IMR-90 (cell line): ENCODE measurements at regions not wholly inside any gene's neighbourhood (a gene's known extent, or its start where the extent isn't known, plus 50 kb on each side); places are given as distances from the start of the nearest gene placed in this dataset.

Source experiments
- ATAC-seq: fragments of 200-7000 bp; cut with Tn5 transposase; 2 replicates; pipeline ENCODE4 v1.9.1; 2020; ENCODE audit warnings: low read depth, mild to moderate bottlenecking, moderate library complexity
- BruUV-seq: library from RNA; stranded (reverse); fragments of 400-500 nt; replicated peaks from 2 replicates; lab custom pipeline; 2021; lab: Mats Ljungman, UMichigan
- CTCF ChIA-PET: fragments of 300-600 bp; formaldehyde crosslinking; extraction: SDS; loops from one replicate; lab custom pipeline; 2021; ENCODE audit warnings: antibody characterized with exemption; lab: Yijun Ruan, JAX
- POLR2A ChIA-PET: fragments of 300-600 bp; sonication (Branson Sonifier 250); formaldehyde crosslinking; loops from one replicate; lab custom pipeline; 2022; ENCODE audit warnings: antibody characterized with exemption; ENCODE audit not compliant: unreplicated experiment; lab: Charles Lee
- DNase-seq: peaks from one replicate; pipeline ENCODE4 v3.0.0; 2013
- H2AFZ ChIP-seq: replicated peaks from 2 replicates; pipeline ENCODE3; 2013; ENCODE audit warnings: low read length, mild to moderate bottlenecking; ENCODE audit not compliant: poor library complexity
- H2AK5ac ChIP-seq: 2 replicates; pipeline ENCODE4 v1.6.1; 2013; ENCODE audit warnings: low read depth, low read length, inconsistent platforms
- H2AK9ac ChIP-seq: replicated peaks from 2 replicates; pipeline ENCODE3; 2013; ENCODE audit warnings: mild to moderate bottlenecking, low read depth, low read length, moderate library complexity; ENCODE audit not compliant: poor library complexity
- H2BK120ac ChIP-seq: 2 replicates; pipeline ENCODE4 v1.6.1; 2013; ENCODE audit warnings: low read depth, low read length, inconsistent platforms
- H2BK15ac ChIP-seq: 3 replicates; pipeline ENCODE4 v1.6.1; 2013; ENCODE audit warnings: low read depth, low read length, inconsistent platforms
- H2BK20ac ChIP-seq: 2 replicates; pipeline ENCODE4 v1.6.1; 2013; ENCODE audit warnings: low read depth, mild to moderate bottlenecking, inconsistent platforms, low read length, moderate library complexity
- H2BK5ac ChIP-seq: 2 replicates; pipeline ENCODE4 v1.6.1; 2013; ENCODE audit warnings: mild to moderate bottlenecking, low read depth, low read length, inconsistent platforms; ENCODE audit not compliant: poor library complexity, severe bottlenecking
- H3K14ac ChIP-seq: replicated peaks from 2 replicates; pipeline ENCODE4 v1.6.1; 2013; ENCODE audit warnings: low read depth, low read length, inconsistent platforms
- H3K18ac ChIP-seq: 2 replicates; pipeline ENCODE4 v1.6.1; 2013; ENCODE audit warnings: low read depth, low read length, control low read depth
- H3K23ac ChIP-seq: 2 replicates; pipeline ENCODE4 v1.6.1; 2013; ENCODE audit warnings: low read depth, low read length, inconsistent platforms
- H3K27ac ChIP-seq: 2 replicates; pipeline ENCODE4 v1.5.1; 2013; ENCODE audit warnings: mild to moderate bottlenecking, control low read depth, low read length; ENCODE audit not compliant: insufficient read depth
- H3K27me3 ChIP-seq: 2 replicates; pipeline ENCODE4 v1.6.1; 2013; ENCODE audit warnings: low read length; ENCODE audit not compliant: control insufficient read depth, insufficient read depth
- H3K36me3 ChIP-seq: 2 replicates; pipeline ENCODE4 v1.6.1; 2013; ENCODE audit warnings: low read length, mixed read lengths; ENCODE audit not compliant: control insufficient read depth, insufficient read depth
- H3K4ac ChIP-seq: 2 replicates; pipeline ENCODE4 v1.6.1; 2013; ENCODE audit warnings: low read depth, low read length, inconsistent platforms
- H3K4me1 ChIP-seq: 2 replicates; pipeline ENCODE4 v1.6.1; 2013; ENCODE audit warnings: low read length, mixed read lengths; ENCODE audit not compliant: control insufficient read depth, insufficient read depth
- H3K4me2 ChIP-seq: 2 replicates; pipeline ENCODE4 v1.6.1; 2013; ENCODE audit warnings: low read depth, mild to moderate bottlenecking, control low read depth, low read length, moderate library complexity
- H3K4me3 ChIP-seq: 2 replicates; pipeline ENCODE4 v1.5.1; 2013; ENCODE audit warnings: low read depth, mild to moderate bottlenecking, control low read depth, low read length, moderate library complexity; ENCODE audit not compliant: insufficient read depth
- H3K56ac ChIP-seq: 2 replicates; pipeline ENCODE4 v1.6.1; 2013; ENCODE audit warnings: low read length, inconsistent platforms; ENCODE audit not compliant: insufficient read depth; ENCODE audit errors: extremely low read depth
- H3K79me1 ChIP-seq, 2 experiments: 2 replicates each; pipeline ENCODE4 v1.6.1; 2013; ENCODE audit warnings: low read length in 2 of 2, inconsistent platforms in 1 of 2, low read depth in 1 of 2
- H3K9ac ChIP-seq: 2 replicates; pipeline ENCODE4 v1.6.1; 2013; ENCODE audit warnings: low read depth, low read length, control low read depth
- H3K9me1 ChIP-seq: 2 replicates; pipeline ENCODE4 v1.6.1; 2013; ENCODE audit warnings: low read length, inconsistent platforms; ENCODE audit not compliant: insufficient read depth
- H3K9me3 ChIP-seq: 2 replicates; pipeline ENCODE4 v1.6.1; 2013; ENCODE audit warnings: low read length; ENCODE audit not compliant: control insufficient read depth, insufficient read depth
- H4K20me1 ChIP-seq: 2 replicates; pipeline ENCODE4 v1.6.1; 2013; ENCODE audit warnings: low read length, inconsistent platforms; ENCODE audit not compliant: insufficient read depth
- H4K5ac ChIP-seq: 2 replicates; pipeline ENCODE4 v1.6.1; 2013; ENCODE audit warnings: mild to moderate bottlenecking, low read depth, low read length, control low read depth
- H4K8ac ChIP-seq, 2 experiments: 2 replicates each; pipeline ENCODE4 v1.6.1; 2013; ENCODE audit warnings: low read depth in 2 of 2, low read length in 2 of 2, control low read depth in 1 of 2, inconsistent platforms in 1 of 2
- H4K91ac ChIP-seq: 2 replicates; pipeline ENCODE4 v1.6.1; 2013; ENCODE audit warnings: low read depth, low read length, inconsistent platforms; ENCODE audit not compliant: insufficient read depth
- MAZ ChIP-seq: IDR thresholded peaks from 2 replicates; pipeline ENCODE4 v1.6.1; 2012; ENCODE audit warnings: low read depth, mild to moderate bottlenecking, low read length, improper control_type of control experiment, moderate library complexity, borderline replicate concordance
- RCOR1 ChIP-seq: IDR thresholded peaks from 2 replicates; pipeline ENCODE4 v1.6.1; 2012; ENCODE audit warnings: mild to moderate bottlenecking, low read length, improper control_type of control experiment; ENCODE audit not compliant: insufficient replicate concordance
- USF2 ChIP-seq: fragments of 150-350 bp; IDR thresholded peaks from 2 replicates; pipeline ENCODE4 v1.6.1; 2017; ENCODE audit warnings: mild to moderate bottlenecking, antibody characterized with exemption, low read length, low read depth
- WGBS, 2 experiments: methylation state at CpG; one replicate each; pipeline versions ENCODE4 v1.1.5 to v1.1.7; 2013; ENCODE audit warnings: missing lambda C conversion rate in 2 of 2; ENCODE audit not compliant: insufficient read length in 1 of 2; ENCODE audit errors: extremely low coverage in 2 of 2; 5-methylcytosine and 5-hydroxymethylcytosine counted together
- dilution Hi-C: fragments of 300-500 bp; cut with HindIII; formaldehyde crosslinking; loops from one replicate; pipeline ENCODE4 v1.14.3; 2018; ENCODE audit warnings: low sequenced_read_pairs; ENCODE audit not compliant: unreplicated experiment
- in situ Hi-C: fragments of 300-500 bp; cut with MboI; formaldehyde crosslinking; loops from 3 replicates; pipeline ENCODE4 v1.14.3; 2019; ENCODE audit warnings: low sequenced_read_pairs, inconsistent platforms, mixed read lengths
- intact Hi-C: fragments of 100-400 bp; cut with micrococcal nuclease; formaldehyde crosslinking; loops from 2 replicates; pipeline ENCODE4 v1.10.0; 2022

GRCh38 chr1:106678279-106679050 lies 378.0 kb upstream of the PRMT6 start:
- Histone ChIP-seq H3K4me1 (no peaks in the 10 kb centered on the region), H3K79me1 (no peaks in the 10 kb centered on the region), H2BK120ac (no peak overlapping the region), H4K91ac (no peak overlapping the region), H3K9me1 (no peaks in the 10 kb centered on the region), H3K23ac (no peak overlapping the region), H3K27me3 (no peaks in the 10 kb centered on the region), H3K36me3 (no peaks in the 10 kb centered on the region), H2BK5ac (no peak overlapping the region), H3K9me3 (peaks cover 1% of the 10 kb centered on the region; the same call in 1 of the 2 replicates), H3K18ac (no peak overlapping the region), H2AK5ac (no peak overlapping the region), H4K8ac (no peak overlapping the region), H3K14ac (no peak overlapping the region), H4K5ac (no peak overlapping the region), H3K9ac (no peak overlapping the region), H2BK20ac (no peak overlapping the region), H3K56ac (no peak overlapping the region), H3K4me2 (no peak overlapping the region), H4K20me1 (no peaks in the 10 kb centered on the region), H2AFZ (no peak overlapping the region), H2BK15ac (no peak overlapping the region), H3K4ac (no peak overlapping the region), H2AK9ac (no peak overlapping the region), H3K4me3 (no peak overlapping the region), H3K27ac (no peak overlapping the region)
- WGBS, 2 experiments = no CpG with 5 or more reads among the region's 3 CpGs
- ATAC-seq (no peak), DNase-seq (no peak)
- TF ChIP-seq USF2 = no peak
- TF ChIP-seq RCOR1 = no peak
- TF ChIP-seq MAZ = no peak
- dilution Hi-C loops = no loop called here
- intact Hi-C loops = no loop called here
- in situ Hi-C loops = no loop called here
- ChIA-PET CTCF (no interaction called here), POLR2A (no interaction called here)
- no TSS peak for BruUV-seq
